ENCODE measurements at regions not wholly inside any gene's neighbourhood (a gene's known extent, or its start where the extent isn't known, plus 50 kb on each side); places are given as distances from the start of the nearest gene placed in this dataset.

DNA sequence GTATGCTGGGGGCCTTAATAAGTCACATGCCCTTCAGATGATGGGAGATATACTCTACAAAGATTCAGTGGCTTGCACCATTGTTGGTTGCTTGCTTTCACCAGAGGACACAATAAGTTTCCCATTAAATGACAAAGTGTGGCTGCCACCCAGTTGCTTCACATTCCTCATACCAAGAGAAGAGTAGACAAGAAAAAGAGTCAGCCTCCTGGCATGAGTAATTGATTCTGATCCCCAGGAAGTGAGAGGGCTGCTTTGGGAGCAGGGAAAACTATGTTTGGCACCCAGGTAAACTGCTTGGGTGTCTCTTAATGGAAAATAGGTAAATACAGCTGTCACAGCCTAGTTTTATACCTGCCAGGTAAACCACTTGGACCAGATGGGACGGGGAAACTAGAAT lies 66.7 kb upstream of the IL6 start:
- TF ChIP-seq CTCF (IDR thresholded peaks at IDR 0.05) (no peak), POLR2A (IDR thresholded peaks at IDR 0.05) (no peak)
